ENCODE measurements at regions not wholly inside any gene's neighbourhood (a gene's known extent, or its start where the extent isn't known, plus 50 kb on each side); places are given as distances from the start of the nearest gene placed in this dataset.

DNA sequence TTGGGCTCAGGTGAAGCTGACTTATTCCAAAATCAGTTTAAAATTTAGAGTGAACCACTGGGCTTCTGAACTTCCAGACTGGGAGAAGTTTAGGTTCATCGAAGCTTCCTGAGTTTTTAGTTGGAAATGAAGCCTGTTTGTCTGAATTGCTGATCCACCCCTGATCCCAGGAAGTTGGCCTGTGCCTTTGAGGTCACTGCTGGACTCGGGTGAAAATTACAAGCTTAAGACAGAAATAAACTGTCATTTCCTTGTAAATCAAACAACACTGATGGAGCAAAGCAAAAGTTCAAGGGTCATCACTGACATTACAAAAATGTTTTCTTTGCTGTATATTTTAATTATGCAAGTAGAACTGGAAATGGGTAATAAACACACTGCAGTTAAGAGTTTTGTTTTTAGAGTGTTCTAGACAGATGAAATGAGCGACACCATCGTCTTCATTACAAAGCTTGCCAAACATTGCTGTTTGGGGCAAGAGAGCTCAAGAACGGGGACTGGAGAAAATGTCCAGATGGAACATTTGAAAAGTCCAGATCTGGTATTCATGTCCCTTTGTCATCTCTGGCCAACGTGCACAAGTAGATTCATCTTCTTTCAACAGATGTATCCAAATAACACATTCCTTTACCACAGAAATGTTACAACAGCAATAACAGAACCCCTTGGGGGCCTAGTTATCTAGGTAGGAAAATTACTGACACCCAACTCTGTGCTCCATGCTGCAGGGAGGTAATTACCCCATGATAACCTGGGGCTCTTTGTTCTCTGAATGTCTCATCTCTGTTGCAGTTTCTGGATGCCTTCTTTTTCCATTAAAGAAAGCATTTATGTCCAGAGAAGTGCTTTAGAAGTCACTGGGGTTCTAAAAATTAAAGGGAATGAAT is 142.4 kb upstream of the ERCC6L2 start:
- TF ChIP-seq, protein P1, sequence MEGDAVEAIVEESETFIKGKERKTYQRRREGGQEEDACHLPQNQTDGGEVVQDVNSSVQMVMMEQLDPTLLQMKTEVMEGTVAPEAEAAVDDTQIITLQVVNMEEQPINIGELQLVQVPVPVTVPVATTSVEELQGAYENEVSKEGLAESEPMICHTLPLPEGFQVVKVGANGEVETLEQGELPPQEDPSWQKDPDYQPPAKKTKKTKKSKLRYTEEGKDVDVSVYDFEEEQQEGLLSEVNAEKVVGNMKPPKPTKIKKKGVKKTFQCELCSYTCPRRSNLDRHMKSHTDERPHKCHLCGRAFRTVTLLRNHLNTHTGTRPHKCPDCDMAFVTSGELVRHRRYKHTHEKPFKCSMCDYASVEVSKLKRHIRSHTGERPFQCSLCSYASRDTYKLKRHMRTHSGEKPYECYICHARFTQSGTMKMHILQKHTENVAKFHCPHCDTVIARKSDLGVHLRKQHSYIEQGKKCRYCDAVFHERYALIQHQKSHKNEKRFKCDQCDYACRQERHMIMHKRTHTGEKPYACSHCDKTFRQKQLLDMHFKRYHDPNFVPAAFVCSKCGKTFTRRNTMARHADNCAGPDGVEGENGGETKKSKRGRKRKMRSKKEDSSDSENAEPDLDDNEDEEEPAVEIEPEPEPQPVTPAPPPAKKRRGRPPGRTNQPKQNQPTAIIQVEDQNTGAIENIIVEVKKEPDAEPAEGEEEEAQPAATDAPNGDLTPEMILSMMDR (conservative IDR thresholded peaks at IDR 0.05 in 1 of 2, IDR thresholded peaks at IDR 0.05 in 1 of 2; ENCODE audit: extremely low read depth in 1 of 2, insufficient read depth in 1 of 2, low read depth in 1 of 2, low read length in 2 of 2) = no peak
- no peak for TF ChIP-seq EZH2 (IDR thresholded peaks at IDR 0.05; ENCODE audit: borderline replicate concordance, low read length)
